Bronchial epithelial cell (primary cell): ENCODE measurements at regions not wholly inside any gene's neighbourhood (a gene's known extent, or its start where the extent isn't known, plus 50 kb on each side); places are given as distances from the start of the nearest gene placed in this dataset.
A peak's percentile ranks its signal among the peaks of the same experiment; 100 is the strongest.

ENCODE experiments used
- DNase-seq: peaks from one replicate; pipeline ENCODE4 v3.0.0-alpha.2; 2010; ENCODE audit warnings: low read depth
- FAIRE-seq: peaks from 2 replicates; lab custom pipeline; 2011; peaks lifted over from hg19 to GRCh38; lab: Jason Lieb, UNC
- H3K27me3 ChIP-seq: 2 replicates; pipeline ENCODE4 v1.5.1; 2011; ENCODE audit warnings: low read length; ENCODE audit not compliant: control insufficient read depth, insufficient read depth
- H3K36me3 ChIP-seq: 2 replicates; pipeline ENCODE4 v1.5.1; 2011; ENCODE audit warnings: low read length; ENCODE audit not compliant: control insufficient read depth, insufficient read depth
- H3K4me3 ChIP-seq: 2 replicates; pipeline ENCODE4 v1.5.1; 2011; ENCODE audit warnings: mild to moderate bottlenecking, low read depth, low read length, control low read depth
- CTCF ChIP-seq: IDR thresholded peaks from 2 replicates; pipeline ENCODE4 v1.5.1; 2011; ENCODE audit warnings: mild to moderate bottlenecking, moderate library complexity, low read length, control low read depth, inconsistent platforms; ENCODE audit not compliant: insufficient read depth, severe bottlenecking

GRCh38 chr15:93948726-93949125 is 282.6 kb upstream of the MCTP2 start:
- FAIRE-seq (no peak), DNase-seq (no peak)
- Histone ChIP-seq H3K4me3 (no peak overlapping the region), H3K36me3 (no peaks in the 10 kb centered on the region), H3K27me3 (peaks cover 4% of the 10 kb centered on the region)
- TF ChIP-seq CTCF = no peak

DNA sequence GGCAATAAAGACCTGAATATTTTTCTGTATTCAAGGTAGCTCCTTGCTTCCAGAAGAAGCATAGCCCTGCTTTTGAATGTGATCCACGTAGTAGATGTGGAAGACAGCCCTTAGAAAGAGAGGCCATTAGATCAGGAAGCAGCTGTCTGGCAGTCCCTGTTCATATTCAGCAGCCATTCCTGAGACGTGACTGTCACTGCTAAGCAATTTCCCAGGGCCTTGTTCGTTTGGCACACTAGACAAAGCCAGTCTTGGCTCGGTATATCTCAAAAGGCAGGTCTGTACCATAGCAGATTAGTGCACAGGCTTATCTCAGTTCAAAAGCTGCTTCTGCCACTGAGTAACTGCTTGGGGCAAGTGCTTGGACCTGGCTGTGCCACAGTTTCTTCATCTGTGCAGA is 287.8 kb upstream of the MCTP2 start:
- Histone ChIP-seq H3K4me3 (no peak overlapping the region), H3K36me3 (no peaks in the 10 kb centered on the region), H3K27me3 (peaks cover 4% of the 10 kb centered on the region)
- DNase-seq = no peak
- no peak for TF ChIP-seq CTCF
- FAIRE-seq = peak; percentile 62

DNA sequence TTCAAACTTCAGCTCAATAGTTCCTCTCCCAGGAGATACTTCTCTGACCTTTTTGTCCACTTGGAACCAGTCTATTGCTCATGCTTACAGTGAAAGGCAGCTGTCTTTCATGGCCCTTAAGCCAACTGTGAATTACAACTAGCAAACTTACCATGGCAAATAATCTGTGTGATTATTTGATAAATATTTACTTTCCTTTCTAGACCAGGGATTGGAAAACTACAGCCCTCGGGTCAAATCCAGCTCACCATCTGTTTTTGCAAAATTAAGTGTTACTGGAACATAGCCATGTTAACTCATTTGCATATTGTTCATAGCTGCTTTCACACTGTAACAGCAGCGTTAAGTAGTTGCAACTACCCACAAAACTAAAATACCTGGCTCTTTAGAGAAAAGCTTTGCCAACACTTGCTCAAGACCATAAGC is 289.1 kb upstream of the MCTP2 start:
- FAIRE-seq (no peak), DNase-seq (peak; percentile 80)
- no peaks in the 10 kb centered on the region for H3K36me3 ChIP-seq
- no peak for TF ChIP-seq CTCF
- no peak overlapping the region for H3K4me3 ChIP-seq
- no peaks in the 10 kb centered on the region for H3K27me3 ChIP-seq

DNA sequence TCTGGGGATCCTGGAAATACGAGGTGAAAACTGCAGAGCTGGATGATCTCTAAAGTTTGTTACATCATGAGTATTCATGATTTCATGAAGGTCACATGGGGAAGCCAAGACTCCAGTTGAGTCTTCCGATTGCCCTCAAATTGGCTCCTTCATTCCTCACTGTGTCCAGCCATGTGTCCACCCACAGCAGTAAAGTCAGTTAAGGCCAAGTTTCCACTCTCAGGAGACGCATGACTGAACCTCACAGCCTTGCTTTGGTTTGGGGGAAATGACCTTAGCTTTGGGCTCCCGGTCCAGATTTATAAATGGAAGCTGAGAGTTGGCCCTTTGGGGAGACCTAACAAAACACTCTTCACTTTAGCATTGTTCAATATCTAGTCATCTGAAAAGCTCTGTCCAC is 289.7 kb upstream of the MCTP2 start:
- FAIRE-seq = no peak
- no peak for TF ChIP-seq CTCF
- Histone ChIP-seq H3K36me3 (no peaks in the 10 kb centered on the region), H3K4me3 (no peak overlapping the region), H3K27me3 (no peaks in the 10 kb centered on the region)
- DNase-seq = no peak

- no peak for FAIRE-seq
- DNase-seq = no peak
- Histone ChIP-seq H3K27me3 (no peaks in the 10 kb centered on the region), H3K36me3 (no peaks in the 10 kb centered on the region), H3K4me3 (no peak overlapping the region)
- no peak for TF ChIP-seq CTCF
These were observed 291.1 kb upstream of the MCTP2 start for GRCh38 chr15:93940226-93940625.

DNA sequence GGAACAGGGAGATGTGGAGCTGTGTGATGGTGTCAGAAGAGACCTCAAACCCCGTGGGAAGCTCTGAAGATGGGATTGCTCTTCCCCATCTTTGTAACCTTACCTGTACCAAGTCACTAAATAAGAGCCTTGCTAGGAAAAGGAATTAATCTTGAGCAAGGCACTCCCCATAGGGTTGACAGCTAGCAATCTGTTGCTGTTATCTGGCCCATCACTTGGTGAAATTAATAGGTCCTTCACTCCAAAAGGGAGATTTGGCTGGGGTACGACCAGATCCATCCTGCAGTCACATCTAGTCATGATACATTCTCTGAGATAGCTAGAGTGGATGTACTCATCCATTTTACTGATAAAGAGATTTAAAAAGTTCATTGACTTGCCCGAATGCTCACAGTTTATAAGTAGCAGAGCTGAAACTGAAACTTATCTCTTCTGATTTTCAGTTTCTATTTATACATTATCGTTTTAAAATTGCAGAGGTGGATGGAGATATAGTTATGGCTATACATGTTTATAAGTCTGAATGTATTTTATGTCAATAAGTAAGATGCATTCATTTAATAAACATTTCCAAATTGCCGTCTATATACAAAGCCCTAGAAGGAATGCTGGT is 299.1 kb upstream of the MCTP2 start:
- Histone ChIP-seq H3K4me3 (no peak overlapping the region), H3K27me3 (no peaks in the 10 kb centered on the region), H3K36me3 (no peaks in the 10 kb centered on the region)
- no peak for TF ChIP-seq CTCF
- FAIRE-seq (no peak), DNase-seq (no peak)
